Large intestine (tissue), 3 donors: ENCODE measurements at regions not wholly inside any gene's neighbourhood (a gene's known extent, or its start where the extent isn't known, plus 50 kb on each side); places are given as distances from the start of the nearest gene placed in this dataset.
"Not testable (repeated sequence)": the region's sequence is repeated elsewhere in the genome, so short reads cannot be mapped to it uniquely, and the experiment has no call there.

Experiments used
- DNase-seq, 2 donors: peaks; one replicate each; pipeline versions ENCODE4 v3.0.0 to v3.0.0-alpha.2; 2013
- H3K27ac ChIP-seq: one replicate; pipeline ENCODE4 v1.5.1; 2013; ENCODE audit warnings: low read length
- H3K27me3 ChIP-seq: 2 replicates; pipeline ENCODE4 v1.6.1; 2013; ENCODE audit warnings: low read length; ENCODE audit not compliant: control insufficient read depth, insufficient read depth
- H3K36me3 ChIP-seq: 2 replicates; pipeline ENCODE4 v1.6.1; 2013; ENCODE audit warnings: low read length; ENCODE audit not compliant: control insufficient read depth, insufficient read depth
- H3K4me1 ChIP-seq: one replicate; pipeline ENCODE4 v1.6.1; 2013; ENCODE audit warnings: low read length; ENCODE audit not compliant: control insufficient read depth, insufficient read depth
- H3K4me3 ChIP-seq: one replicate; pipeline ENCODE4 v1.5.1; 2013; ENCODE audit warnings: low read length
- H3K9me3 ChIP-seq: one replicate; pipeline ENCODE4 v1.6.1; 2013; ENCODE audit warnings: mild to moderate bottlenecking, low read depth, low read length, moderate library complexity; ENCODE audit not compliant: control insufficient read depth
- WGBS: methylation state at CpG from one replicate; pipeline ENCODE4 v1.1.5; 2013; ENCODE audit warnings: low lambda C conversion rate; ENCODE audit not compliant: insufficient coverage; 5-methylcytosine and 5-hydroxymethylcytosine counted together

DNA sequence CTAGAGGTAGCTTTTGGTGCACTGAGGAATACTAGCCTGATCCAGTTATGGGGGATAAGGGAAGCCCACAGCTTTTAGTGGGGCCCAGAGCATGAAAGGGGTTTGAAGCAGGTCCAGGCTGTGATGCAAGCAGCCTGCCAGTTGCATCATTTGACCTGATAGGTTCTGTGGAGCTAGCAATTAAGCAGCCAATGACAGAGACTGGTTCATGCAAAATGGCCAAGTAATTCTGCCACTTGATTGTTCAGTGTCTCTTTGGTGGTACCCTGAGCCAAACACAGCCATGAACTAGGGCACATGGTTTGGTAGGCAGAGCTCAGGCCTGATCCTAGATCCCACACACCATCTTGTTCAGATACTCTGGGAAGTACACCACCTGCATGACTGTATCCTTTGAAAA is 91.0 kb upstream of the PRR23C start:
- no peak overlapping the region for H3K4me3 ChIP-seq
- no peaks in the 10 kb centered on the region for H3K27me3 ChIP-seq
- no peaks in the 10 kb centered on the region for H3K4me1 ChIP-seq
- H3K27ac ChIP-seq = no peak overlapping the region
- DNase-seq = no peak
- H3K9me3 ChIP-seq = no peaks in the 10 kb centered on the region
- no peaks in the 10 kb centered on the region for H3K36me3 ChIP-seq

DNA sequence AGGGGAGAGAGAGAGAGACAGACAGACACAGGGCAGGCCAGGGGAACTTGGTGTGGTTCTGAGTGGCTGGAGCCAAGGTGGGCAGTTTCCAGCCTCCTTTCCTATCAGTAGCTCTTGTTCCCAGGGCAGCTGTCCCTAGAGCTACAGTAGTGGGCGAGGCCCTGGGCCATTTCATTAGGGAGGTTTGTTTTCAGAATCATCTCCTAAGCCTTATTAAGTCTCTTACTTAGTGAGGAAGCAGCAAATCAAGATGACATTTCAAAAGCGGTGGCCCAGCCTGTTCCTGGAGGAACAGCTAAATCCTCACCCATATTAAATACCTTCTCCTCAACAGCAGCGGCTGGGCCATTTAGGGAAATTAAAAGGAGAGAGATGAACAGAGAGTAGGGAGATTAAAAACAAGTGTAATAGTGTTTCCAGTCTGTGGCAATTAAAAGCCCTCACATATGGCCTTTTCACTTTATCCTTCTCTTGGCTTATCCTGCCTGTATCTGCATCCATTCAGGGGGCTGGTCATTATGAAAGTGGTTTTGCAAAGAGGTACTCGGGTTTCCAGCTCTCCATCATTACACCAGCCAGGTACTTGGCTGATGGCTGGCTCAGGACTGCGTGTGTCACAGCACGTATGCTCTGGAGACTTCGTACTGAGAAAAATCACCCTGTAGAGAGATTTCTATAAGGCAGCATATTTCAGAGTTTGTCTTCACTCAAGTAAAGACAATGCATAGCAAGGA is 91.9 kb upstream of the PRR23C start:
- H3K4me1 ChIP-seq = no peaks in the 10 kb centered on the region
- no peaks in the 10 kb centered on the region for H3K36me3 ChIP-seq
- no peak overlapping the region for H3K27ac ChIP-seq
- peaks cover 2% of the 10 kb centered on the region for H3K27me3 ChIP-seq
- no peak overlapping the region for H3K4me3 ChIP-seq
- H3K9me3 ChIP-seq = no peaks in the 10 kb centered on the region
- no peak for DNase-seq
- no CpG with 5 or more reads among the region's 7 CpGs for WGBS

DNA sequence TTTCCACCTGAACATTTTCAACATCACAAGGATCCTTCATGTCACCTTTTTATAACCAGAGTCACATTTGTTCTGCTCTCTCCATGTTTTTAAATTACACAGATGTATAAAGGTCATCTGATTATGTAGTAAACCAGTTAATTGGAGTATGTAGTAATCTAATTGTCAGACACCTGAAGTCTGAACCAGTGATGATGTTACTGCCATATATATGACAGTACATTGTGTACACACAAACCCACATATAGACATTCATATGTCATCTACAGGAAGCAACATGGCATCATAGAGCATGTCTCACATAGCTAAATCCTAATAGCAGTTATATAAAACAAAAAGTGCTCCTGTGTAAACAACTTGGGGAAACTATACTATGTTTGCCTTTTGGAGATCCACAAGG is 95.9 kb upstream of the PRR23C start:
- Histone ChIP-seq H3K27ac (no peak overlapping the region), H3K4me1 (no peaks in the 10 kb centered on the region), H3K4me3 (no peak overlapping the region), H3K36me3 (no peaks in the 10 kb centered on the region), H3K27me3 (peaks cover 2% of the 10 kb centered on the region), H3K9me3 (no peaks in the 10 kb centered on the region)
- DNase-seq = no peak

DNA sequence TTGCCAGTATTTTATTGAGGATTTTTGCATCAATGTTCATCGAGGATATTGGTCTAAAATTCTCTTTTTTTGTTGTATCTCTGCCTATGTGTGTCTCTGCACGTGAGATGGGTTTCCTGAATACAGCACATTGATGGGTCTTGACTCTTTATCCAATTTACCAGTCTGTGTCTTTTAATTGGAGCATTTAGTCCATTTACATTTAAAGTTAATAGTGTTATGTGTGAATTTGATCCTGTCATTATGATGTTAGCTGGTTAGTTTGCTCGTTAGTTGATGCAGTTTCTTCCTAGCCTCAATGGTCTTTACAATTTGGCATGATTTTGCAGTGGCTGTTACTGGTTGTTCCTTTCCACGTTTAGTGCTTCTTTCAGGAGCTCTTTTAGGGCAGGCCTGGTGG is 101.3 kb upstream of the PRR23C start:
- not testable (repeated sequence) for H3K27ac ChIP-seq, H3K9me3 ChIP-seq, H3K36me3 ChIP-seq, DNase-seq, H3K27me3 ChIP-seq, H3K4me1 ChIP-seq, H3K4me3 ChIP-seq
- WGBS = no CpG with 5 or more reads among the region's 4 CpGs

DNA sequence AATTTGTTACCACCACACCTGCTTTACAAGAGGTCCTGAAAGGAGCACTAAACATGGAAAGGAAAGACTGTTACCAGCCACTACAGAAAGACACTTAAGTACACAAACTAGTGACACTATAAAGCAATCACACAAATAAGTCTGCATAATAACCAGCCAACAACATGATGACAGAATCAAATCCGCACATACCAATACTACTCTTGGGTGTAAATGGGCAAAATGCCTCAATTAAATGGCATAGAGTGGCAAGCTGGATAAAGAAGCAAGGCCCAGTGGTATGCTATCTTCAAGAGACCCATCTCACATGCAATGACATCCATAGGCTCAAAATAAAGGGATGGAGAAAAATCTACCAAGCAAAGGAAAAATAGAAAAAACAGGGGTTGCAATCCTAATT is 106.8 kb upstream of the PRR23C start:
- H3K27me3 ChIP-seq = no peaks in the 10 kb centered on the region
- H3K27ac ChIP-seq = no peak overlapping the region
- WGBS = no CpG with 5 or more reads among the region's 1 CpG
- no peak for DNase-seq
- H3K4me1 ChIP-seq = no peaks in the 10 kb centered on the region
- no peaks in the 10 kb centered on the region for H3K36me3 ChIP-seq
- H3K9me3 ChIP-seq = no peaks in the 10 kb centered on the region
- H3K4me3 ChIP-seq = no peak overlapping the region

DNA sequence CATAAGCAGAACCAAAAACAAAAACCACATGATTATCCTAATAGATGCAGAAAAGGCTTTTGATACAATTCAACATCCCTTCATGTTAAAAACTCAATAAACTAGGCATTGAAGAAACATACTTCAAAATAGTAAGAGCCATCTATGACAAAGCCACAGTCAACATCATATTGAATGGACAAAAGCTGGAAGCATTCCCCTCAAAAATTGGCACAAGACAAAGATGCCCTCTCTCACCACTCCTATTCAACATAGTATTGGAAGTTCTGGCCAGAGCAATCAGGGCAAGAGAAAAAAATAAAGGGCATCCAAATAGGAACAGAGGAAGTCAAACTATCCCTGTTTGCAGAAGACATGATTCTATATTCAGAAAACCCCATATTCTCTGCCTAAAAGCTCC is 108.7 kb upstream of the PRR23C start:
- not testable (repeated sequence) for H3K4me1 ChIP-seq, H3K4me3 ChIP-seq, H3K27me3 ChIP-seq, H3K36me3 ChIP-seq, DNase-seq, H3K9me3 ChIP-seq, H3K27ac ChIP-seq

DNA sequence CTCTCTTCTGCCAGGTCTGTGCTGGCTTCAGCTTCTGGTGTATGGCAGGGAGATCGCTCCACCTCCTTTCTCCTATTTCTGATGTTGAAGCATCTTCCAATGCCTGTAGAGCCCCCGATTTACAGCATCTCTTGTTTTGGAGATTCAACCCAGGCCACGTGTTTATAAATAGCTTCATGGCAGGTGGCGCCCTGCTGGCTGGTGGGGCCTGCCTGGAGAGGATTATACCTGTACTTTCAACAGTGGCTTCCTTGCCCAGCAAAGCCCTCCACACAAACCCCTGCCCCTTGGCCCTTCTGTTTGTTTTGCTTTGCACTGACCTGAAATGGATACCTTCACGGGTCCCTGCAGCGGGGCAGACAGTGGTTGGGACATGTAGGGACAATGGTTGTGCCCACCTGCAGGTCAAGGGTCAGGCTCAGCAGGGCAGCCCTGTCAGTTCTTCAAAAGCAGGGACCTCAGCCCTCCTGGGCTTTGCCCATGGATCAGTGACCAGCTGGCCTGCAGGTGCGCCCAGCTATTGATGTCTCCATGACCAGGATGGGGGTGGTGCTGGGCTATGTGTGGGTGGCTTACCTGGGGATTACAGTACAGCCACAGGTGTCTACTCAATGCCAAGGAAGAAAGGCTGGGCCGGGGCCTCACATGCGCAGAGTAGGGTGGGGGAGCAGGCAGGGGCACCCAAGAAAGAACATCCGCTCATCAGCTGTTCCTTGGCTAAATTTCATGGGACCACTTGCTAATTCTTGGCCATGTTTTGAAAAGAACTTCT is 112.7 kb upstream of the PRR23C start:
- no peaks in the 10 kb centered on the region for H3K4me1 ChIP-seq
- H3K9me3 ChIP-seq = no peaks in the 10 kb centered on the region
- peaks cover 4% of the 10 kb centered on the region for H3K27me3 ChIP-seq
- no peak overlapping the region for H3K27ac ChIP-seq
- H3K4me3 ChIP-seq = no peak overlapping the region
- H3K36me3 ChIP-seq = no peaks in the 10 kb centered on the region
- no peak for DNase-seq
- no CpG with 5 or more reads among the region's 10 CpGs for WGBS

DNA sequence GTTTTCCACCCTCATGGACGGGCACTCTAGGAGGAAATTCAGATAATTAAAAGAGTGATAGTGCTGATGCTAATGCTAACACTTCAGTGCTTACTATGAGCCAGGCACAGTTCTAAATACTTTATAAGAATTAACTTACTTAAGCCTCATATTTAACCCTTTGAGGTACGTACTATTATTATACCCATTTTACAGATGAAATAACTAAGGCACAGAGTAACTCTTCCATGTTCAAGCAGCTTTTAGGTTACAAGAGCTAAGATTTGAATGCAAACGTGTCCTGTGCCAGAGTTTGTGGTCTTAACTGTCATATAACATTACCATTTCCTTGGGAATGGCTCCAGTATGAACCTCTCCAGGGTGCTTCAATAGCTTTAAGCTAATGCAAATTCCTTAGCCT is 114.7 kb upstream of the PRR23C start:
- Histone ChIP-seq H3K4me3 (no peak overlapping the region), H3K4me1 (no peaks in the 10 kb centered on the region), H3K9me3 (no peaks in the 10 kb centered on the region), H3K27me3 (peaks cover 8% of the 10 kb centered on the region), H3K27ac (no peak overlapping the region), H3K36me3 (no peaks in the 10 kb centered on the region)
- WGBS = 100% methylated on average over 1 of the region's 3 CpGs
- DNase-seq = no peak

DNA sequence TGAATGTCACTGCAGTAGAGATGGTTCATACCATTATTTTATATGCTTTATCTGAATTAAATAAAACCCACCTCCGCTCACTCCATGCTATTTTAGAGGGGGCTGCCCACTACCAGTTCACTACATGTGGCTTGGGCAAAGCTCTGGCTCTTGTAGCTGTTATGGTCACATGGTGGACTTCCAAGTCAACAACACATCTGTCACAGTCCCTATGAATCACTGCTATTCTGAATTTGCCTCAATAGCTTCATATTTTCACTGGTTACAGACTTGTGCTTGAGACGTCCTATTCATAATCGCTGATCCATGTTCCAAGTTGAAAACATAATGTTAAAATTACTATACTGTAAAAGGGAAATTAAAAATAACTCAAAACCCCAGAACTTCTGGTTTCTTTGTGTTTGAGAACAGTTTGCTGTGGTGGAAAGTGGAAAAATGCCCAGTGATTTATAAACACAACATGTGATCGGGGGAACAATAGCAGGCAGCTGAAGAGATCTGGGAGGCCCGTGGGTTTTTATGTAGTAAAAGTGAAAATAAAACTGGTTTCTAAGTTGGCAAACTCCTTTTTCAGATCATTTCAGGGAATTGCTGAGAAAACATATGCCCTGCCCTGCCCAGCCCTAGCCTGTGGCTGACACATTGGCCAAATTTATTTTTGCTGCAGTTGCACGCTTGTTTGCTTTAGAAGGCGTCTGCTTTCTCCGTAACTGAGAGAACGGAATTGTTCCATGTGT is 128.8 kb upstream of the PRR23C start:
- Histone ChIP-seq H3K27me3 (peaks cover 3% of the 10 kb centered on the region), H3K27ac (no peak overlapping the region), H3K36me3 (no peaks in the 10 kb centered on the region), H3K9me3 (no peaks in the 10 kb centered on the region), H3K4me1 (no peaks in the 10 kb centered on the region), H3K4me3 (no peak overlapping the region)
- no peak for DNase-seq
- 60% methylated on average over 1 of the region's 9 CpGs for WGBS

DNA sequence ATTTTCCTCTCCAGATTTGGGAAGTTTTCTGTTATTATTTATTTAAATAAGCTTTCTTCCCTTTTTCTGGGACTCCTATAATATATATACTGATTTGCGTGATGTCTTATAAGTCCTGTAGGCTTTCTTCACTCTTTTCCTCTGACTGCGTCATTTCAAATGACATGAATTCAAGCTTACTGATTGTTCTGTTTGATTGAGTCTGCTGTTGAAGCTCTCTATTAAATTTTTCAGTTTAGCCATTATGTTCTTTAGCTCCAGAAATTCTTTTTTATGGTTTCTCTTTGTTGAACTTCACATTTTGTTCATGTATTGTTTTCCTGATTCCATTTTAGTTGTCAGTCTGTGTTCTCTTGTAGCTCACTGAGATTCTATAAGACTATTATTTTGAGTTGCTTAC is 135.8 kb upstream of the PRR23C start:
- no peak overlapping the region for H3K27ac ChIP-seq
- WGBS = 83% methylated on average over 1 of the region's 2 CpGs
- H3K9me3 ChIP-seq = peaks cover 7% of the 10 kb centered on the region
- H3K4me1 ChIP-seq = no peaks in the 10 kb centered on the region
- DNase-seq = no peak
- no peak overlapping the region for H3K4me3 ChIP-seq
- no peaks in the 10 kb centered on the region for H3K36me3 ChIP-seq
- H3K27me3 ChIP-seq = no peaks in the 10 kb centered on the region
